AG09309 (cell line): ENCODE measurements at regions not wholly inside any gene's neighbourhood (a gene's known extent, or its start where the extent isn't known, plus 50 kb on each side); places are given as distances from the start of the nearest gene placed in this dataset.
"Not testable (repeated sequence)": the region's sequence is repeated elsewhere in the genome, so short reads cannot be mapped to it uniquely, and the experiment has no call there.

Experiments used
- DNase-seq: peaks from one replicate; pipeline ENCODE4 v3.0.0-alpha.2; 2010; ENCODE audit warnings: low read depth
- H3K4me3 ChIP-seq: 2 replicates; pipeline ENCODE4 v1.5.1; 2011; ENCODE audit warnings: mild to moderate bottlenecking, low read depth, low read length, moderate library complexity; ENCODE audit not compliant: control insufficient read depth
- CTCF ChIP-seq: IDR thresholded peaks from 2 replicates; pipeline ENCODE4 v1.5.1; 2011; ENCODE audit warnings: mild to moderate bottlenecking, low read depth, low read length, inconsistent platforms; ENCODE audit not compliant: insufficient read depth, control insufficient read depth; ENCODE audit errors: missing control alignments

DNA sequence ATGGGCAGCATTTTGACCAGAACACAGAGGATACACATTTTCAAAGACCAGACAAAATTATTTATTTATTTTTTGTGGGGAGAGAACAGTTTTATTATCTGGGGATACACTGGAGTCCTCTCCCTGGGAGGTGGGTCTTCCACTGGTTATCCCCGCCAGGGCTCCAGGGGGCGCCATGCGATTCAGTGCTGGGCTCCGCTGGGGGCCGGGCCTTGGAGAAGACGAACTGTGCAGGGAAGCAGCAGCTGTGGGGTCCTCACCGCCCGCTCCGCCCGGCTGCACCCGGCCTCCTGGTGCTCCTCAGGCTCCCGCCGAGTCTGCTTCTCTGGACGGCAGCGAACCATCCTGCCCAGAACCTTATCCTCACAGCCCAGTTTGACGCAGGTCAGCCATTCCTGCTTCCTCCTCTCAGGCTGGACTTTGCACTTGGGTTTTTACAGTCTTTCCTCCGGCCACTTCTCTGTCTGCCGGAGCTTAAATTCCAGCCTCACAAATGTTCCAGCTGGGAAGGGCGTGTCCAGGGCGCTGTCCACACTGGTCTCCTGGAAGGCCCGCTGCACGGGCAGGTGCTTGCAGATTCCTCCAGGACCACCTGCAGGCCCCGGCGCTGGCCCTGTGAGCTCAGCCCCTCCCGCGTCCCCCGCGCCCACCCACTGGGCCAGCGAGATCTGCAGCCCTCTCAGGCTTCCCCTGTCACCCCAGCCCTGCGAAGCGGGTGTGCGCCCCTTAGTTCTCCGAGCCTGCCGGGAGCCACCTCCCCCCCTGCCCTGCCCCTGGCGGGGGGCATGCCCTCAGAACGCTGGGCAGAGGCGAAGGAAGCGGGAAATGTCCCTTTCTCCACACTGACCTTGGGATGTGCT lies 1830.0 kb upstream of the DEFB115 start:
- TF ChIP-seq CTCF = no peak
- DNase-seq = no peak
- H3K4me3 ChIP-seq = no peak overlapping the region

- DNase-seq = no peak
- no peak for TF ChIP-seq CTCF
- no peak overlapping the region for H3K4me3 ChIP-seq
Observed at GRCh38 chr20:29430531-29430930, 1826.9 kb upstream of the DEFB115 start.

DNA sequence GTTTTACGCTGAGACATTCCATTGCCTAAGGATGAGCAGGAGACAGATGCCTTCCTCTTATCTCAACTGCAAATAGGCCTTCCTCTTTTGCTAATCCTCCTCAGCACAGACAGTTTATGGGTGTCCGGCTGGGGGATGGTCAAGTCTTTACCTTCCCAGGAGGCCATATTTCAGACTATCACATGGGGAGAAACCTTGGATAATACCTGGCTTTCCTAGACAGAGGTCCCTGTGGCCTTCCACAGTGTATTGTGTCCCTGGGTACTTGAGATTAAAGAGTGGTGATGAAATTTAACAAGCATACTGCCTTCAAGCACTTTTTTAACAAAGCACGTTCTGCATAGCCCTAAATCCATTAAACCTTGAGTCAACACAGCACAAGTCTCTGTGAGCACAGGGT lies 1816.7 kb upstream of the DEFB115 start:
- H3K4me3 ChIP-seq, DNase-seq: not testable (repeated sequence)

DNA sequence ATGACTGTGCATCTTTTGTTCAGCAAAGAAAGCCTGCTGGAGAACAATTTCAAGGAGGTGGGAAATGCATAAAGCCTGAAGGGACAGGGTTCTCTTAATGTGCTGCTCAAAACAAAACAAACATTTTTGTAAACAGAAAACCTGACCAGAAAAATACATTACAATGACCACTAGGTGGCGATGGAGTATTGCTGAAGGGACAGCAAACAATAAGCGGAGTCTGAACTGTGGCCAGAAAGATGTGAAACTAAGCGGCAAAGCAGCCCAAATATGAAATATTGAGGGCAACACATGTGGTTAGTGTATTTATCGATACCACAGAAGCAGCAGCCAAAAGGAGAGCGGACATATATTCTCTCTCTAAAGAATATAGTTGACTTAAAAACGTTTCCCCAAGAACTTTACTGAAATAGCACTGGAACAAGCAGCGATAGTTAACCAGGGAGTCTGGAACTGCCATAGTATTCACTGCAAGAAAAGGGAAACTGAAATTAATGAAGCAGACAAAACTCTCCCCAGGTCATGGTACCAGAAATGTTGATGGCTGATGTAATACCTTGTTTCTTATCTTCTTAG lies 1814.2 kb upstream of the DEFB115 start:
- peak; percentile 16 for DNase-seq
- H3K4me3 ChIP-seq = not testable (repeated sequence)
- peak; percentile 57 for TF ChIP-seq CTCF

DNA sequence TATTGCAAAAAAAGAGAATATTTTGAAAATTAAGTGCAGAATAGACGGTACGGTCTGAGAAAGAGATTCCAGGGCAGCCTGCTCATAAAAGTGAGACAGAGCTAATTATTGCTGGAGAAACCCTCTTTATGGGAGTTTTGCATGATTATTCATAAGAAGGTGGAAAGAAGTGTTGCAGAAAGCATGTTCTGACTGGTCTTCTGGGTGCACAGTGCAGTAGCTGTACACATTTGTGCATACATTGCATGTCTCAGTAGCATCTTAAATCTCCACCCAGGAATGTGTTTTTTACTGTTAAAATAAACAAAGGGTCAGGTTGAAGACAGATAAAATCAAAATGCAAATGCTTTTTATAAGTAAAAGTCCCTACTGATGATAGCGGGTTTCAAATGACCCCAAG lies 1813.6 kb upstream of the DEFB115 start:
- TF ChIP-seq CTCF = no peak
- no peak overlapping the region for H3K4me3 ChIP-seq
- no peak for DNase-seq

DNA sequence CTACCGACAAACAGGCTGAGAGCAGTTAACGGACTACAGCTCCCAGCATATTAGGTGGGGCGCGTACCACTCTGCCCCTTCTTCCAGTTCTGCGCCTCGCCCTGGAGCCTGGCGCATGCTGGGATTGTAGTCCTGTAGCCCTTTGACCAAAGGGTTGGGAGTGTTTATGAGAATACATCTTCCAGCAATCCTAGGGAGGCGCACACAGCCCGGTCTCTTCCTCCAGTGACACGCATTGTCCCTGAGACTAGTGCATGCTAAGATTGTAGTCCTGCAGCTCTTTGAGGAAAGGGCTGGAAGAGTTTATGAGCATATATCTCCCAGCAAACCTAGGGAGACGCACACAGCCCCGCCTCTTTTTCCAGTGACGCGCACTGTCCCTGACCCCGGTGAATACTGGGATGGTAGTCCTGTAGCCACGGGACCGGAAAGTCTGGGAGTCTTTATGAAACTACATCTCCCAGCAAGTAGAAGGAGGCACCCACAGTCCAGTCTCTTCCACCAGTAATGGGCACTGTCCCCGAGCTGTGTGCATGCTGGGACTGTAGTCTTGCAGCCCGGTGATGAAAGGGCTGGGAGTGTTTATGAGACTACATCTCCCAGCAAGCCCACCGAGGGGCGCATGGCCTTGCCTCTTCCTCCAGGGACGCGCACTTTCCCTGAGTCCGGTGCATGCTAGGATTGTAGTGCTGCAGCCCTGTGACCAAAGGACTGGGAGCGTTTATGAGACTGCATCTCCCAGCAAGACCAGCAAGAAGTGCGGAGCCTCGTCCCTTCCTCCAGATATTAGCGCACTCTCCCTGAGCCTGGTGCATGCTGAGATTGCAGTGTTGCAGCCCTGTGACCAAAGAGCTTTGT lies 1812.2 kb upstream of the DEFB115 start:
- peak; percentile 67 for DNase-seq

GRCh38 chr20:29447517-29448484 lies 1809.7 kb upstream of the DEFB115 start:
- H3K4me3 ChIP-seq, DNase-seq: not testable (repeated sequence)

More for the DNA sequence above, 1812.2 kb upstream of the DEFB115 start:
- peak overlapping the region; percentile 26 for H3K4me3 ChIP-seq
